ENCODE measurements at regions not wholly inside any gene's neighbourhood (a gene's known extent, or its start where the extent isn't known, plus 50 kb on each side); places are given as distances from the start of the nearest gene placed in this dataset.

- H3K27ac ChIP-seq (ENCODE audit: control insufficient read depth, insufficient read depth) = no peak overlapping the region
- ChIA-PET CTCF (no interaction called here), SMC1A (ENCODE audit: uncharacterized antibody, unreplicated experiment) (interaction anchor here (1.4 kb wide), 1 partner anchor 9 kb away, joined by 3 read pairs; no protein-coding TSS in a partner anchor), RAD21 (ENCODE audit: unreplicated experiment) (no interaction called here), POLR2A (no interaction called here)
- DNase-seq (ENCODE audit: low read depth, low spot score) (no peak), FAIRE-seq (no peak), ATAC-seq (no peak)
- no peaks in the 10 kb centered on the region for H3K9me3 ChIP-seq (replicated peaks; ENCODE audit: control insufficient read depth, insufficient read depth, low read length)
- TF ChIP-seq HDAC2 (IDR thresholded peaks at IDR 0.05) (no peak), RUNX3 (IDR thresholded peaks at IDR 0.05; ENCODE audit: low read length) (no peak), IRF4 (IDR thresholded peaks at IDR 0.05; ENCODE audit: low read depth, low read length) (no peak), GATAD2B (conservative IDR thresholded peaks at IDR 0.05; ENCODE audit: low read depth) (no peak), BRCA1 (IDR thresholded peaks at IDR 0.05; ENCODE audit: low read depth, low read length) (no peak), STAT1 (conservative IDR thresholded peaks at IDR 0.05) (no peak), KDM1A (IDR thresholded peaks at IDR 0.05; ENCODE audit: borderline replicate concordance) (no peak)
- 0% methylated on average over 1 of the region's 1 CpG for WGBS (ENCODE audit: insufficient coverage, insufficient replicate concordance, low lambda C conversion rate, missing lambda C conversion rate)
- in situ Hi-C loops (cut with MboI) = no loop called here
- no peaks in the 10 kb centered on the region for H3K79me2 ChIP-seq (ENCODE audit: control insufficient read depth, insufficient read depth, low read length)
- no peak overlapping the region for H3K4me2 ChIP-seq (ENCODE audit: control insufficient read depth, insufficient read depth)
- intact Hi-C loops (cut with micrococcal nuclease; ENCODE audit: unreplicated experiment) = no loop called here
- no peak overlapping the region for H2AFZ ChIP-seq (ENCODE audit: control insufficient read depth, low read depth, low read length)
- H3K36me3 ChIP-seq (ENCODE audit: control insufficient read depth in 2 of 2, insufficient read depth in 2 of 2, low read length in 1 of 2) = no peaks in the 10 kb centered on the region
- H4K20me1 ChIP-seq (ENCODE audit: control insufficient read depth, insufficient read depth) = no peaks in the 10 kb centered on the region
- H3K9ac ChIP-seq (ENCODE audit: control insufficient read depth, insufficient read depth, low read length) = no peak overlapping the region
- no peaks in the 10 kb centered on the region for H3K4me1 ChIP-seq (ENCODE audit: control insufficient read depth, insufficient read depth, low read length)
- H3K27me3 ChIP-seq (replicated peaks in 1 of 2; ENCODE audit: control insufficient read depth in 2 of 2, insufficient read depth in 2 of 2, low read length in 1 of 2) = no peaks in the 10 kb centered on the region; a peak in 1 of 4 replicates
- no TSS peak for BruUV-seq (replicated peaks)
- H3K4me3 ChIP-seq = no peak overlapping the region
These were observed 82.7 kb upstream of the ESRRG start for GRCh38 chr1:216805953-216806352.

- H3K79me2 ChIP-seq (ENCODE audit: control insufficient read depth, insufficient read depth, low read length) = no peaks in the 10 kb centered on the region
- FAIRE-seq = no peak
- no peaks in the 10 kb centered on the region; a peak in 1 of 4 replicates for H3K27me3 ChIP-seq (replicated peaks in 1 of 2; ENCODE audit: control insufficient read depth in 2 of 2, insufficient read depth in 2 of 2, low read length in 1 of 2)
- H3K9ac ChIP-seq (ENCODE audit: control insufficient read depth, insufficient read depth, low read length) = no peak overlapping the region
- no peaks in the 10 kb centered on the region for H3K9me3 ChIP-seq (replicated peaks; ENCODE audit: control insufficient read depth, insufficient read depth, low read length)
- RAD21 ChIA-PET (ENCODE audit: unreplicated experiment) = no interaction called here
- no peak overlapping the region for H3K4me2 ChIP-seq (ENCODE audit: control insufficient read depth, insufficient read depth)
- in situ Hi-C loops (cut with MboI) = no loop called here
- H3K4me3 ChIP-seq = no peak overlapping the region
- WGBS (ENCODE audit: insufficient coverage, insufficient replicate concordance, low lambda C conversion rate, missing lambda C conversion rate) = 16% methylated on average over 5 of the region's 5 CpGs
- no peak for TF ChIP-seq GABPA (IDR thresholded peaks at IDR 0.05; ENCODE audit: low read depth)
- TF ChIP-seq, protein P1, sequence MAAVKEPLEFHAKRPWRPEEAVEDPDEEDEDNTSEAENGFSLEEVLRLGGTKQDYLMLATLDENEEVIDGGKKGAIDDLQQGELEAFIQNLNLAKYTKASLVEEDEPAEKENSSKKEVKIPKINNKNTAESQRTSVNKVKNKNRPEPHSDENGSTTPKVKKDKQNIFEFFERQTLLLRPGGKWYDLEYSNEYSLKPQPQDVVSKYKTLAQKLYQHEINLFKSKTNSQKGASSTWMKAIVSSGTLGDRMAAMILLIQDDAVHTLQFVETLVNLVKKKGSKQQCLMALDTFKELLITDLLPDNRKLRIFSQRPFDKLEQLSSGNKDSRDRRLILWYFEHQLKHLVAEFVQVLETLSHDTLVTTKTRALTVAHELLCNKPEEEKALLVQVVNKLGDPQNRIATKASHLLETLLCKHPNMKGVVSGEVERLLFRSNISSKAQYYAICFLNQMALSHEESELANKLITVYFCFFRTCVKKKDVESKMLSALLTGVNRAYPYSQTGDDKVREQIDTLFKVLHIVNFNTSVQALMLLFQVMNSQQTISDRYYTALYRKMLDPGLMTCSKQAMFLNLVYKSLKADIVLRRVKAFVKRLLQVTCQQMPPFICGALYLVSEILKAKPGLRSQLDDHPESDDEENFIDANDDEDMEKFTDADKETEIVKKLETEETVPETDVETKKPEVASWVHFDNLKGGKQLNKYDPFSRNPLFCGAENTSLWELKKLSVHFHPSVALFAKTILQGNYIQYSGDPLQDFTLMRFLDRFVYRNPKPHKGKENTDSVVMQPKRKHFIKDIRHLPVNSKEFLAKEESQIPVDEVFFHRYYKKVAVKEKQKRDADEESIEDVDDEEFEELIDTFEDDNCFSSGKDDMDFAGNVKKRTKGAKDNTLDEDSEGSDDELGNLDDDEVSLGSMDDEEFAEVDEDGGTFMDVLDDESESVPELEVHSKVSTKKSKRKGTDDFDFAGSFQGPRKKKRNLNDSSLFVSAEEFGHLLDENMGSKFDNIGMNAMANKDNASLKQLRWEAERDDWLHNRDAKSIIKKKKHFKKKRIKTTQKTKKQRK (IDR thresholded peaks at IDR 0.05; ENCODE audit: low read depth, low read length) = no peak
- TF ChIP-seq POLR2AphosphoS5 (IDR thresholded peaks at IDR 0.05; ENCODE audit: low read length) = no peak
- no peak for TF ChIP-seq ZSCAN29 (IDR thresholded peaks at IDR 0.05)
- ATAC-seq = no peak
- no peaks in the 10 kb centered on the region for H3K36me3 ChIP-seq (ENCODE audit: control insufficient read depth in 2 of 2, insufficient read depth in 2 of 2, low read length in 1 of 2)
- no peaks in the 10 kb centered on the region for H4K20me1 ChIP-seq (ENCODE audit: control insufficient read depth, insufficient read depth)
- SMC1A ChIA-PET (ENCODE audit: uncharacterized antibody, unreplicated experiment) = no interaction called here
- DNase-seq (ENCODE audit: low read depth, low spot score) = no peak
- H3K4me1 ChIP-seq (ENCODE audit: control insufficient read depth, insufficient read depth, low read length) = no peaks in the 10 kb centered on the region
- BruUV-seq (replicated peaks) = no TSS peak
- H2AFZ ChIP-seq (ENCODE audit: control insufficient read depth, low read depth, low read length) = no peak overlapping the region
- intact Hi-C loops (cut with micrococcal nuclease; ENCODE audit: unreplicated experiment) = no loop called here
- CTCF ChIA-PET = no interaction called here
- no peak overlapping the region for H3K27ac ChIP-seq (ENCODE audit: control insufficient read depth, insufficient read depth)
- POLR2A ChIA-PET = no interaction called here
These were observed 82.0 kb upstream of the ESRRG start for GRCh38 chr1:216805233-216805632.

Data from GM12878 (cell line).